ENCODE measurements at regions not wholly inside any gene's neighbourhood (a gene's known extent, or its start where the extent isn't known, plus 50 kb on each side); places are given as distances from the start of the nearest gene placed in this dataset.

- no peak for FAIRE-seq
Measured at GRCh38 chr12:34348064-34348463, 325.8 kb downstream of the ALG10 start.

- no peak for FAIRE-seq
Measured at GRCh38 chr12:34348836-34349672, 326.8 kb downstream of the ALG10 start.

- no peak for FAIRE-seq
Measured at GRCh38 chr12:34349673-34349961, 327.3 kb downstream of the ALG10 start.

DNA sequence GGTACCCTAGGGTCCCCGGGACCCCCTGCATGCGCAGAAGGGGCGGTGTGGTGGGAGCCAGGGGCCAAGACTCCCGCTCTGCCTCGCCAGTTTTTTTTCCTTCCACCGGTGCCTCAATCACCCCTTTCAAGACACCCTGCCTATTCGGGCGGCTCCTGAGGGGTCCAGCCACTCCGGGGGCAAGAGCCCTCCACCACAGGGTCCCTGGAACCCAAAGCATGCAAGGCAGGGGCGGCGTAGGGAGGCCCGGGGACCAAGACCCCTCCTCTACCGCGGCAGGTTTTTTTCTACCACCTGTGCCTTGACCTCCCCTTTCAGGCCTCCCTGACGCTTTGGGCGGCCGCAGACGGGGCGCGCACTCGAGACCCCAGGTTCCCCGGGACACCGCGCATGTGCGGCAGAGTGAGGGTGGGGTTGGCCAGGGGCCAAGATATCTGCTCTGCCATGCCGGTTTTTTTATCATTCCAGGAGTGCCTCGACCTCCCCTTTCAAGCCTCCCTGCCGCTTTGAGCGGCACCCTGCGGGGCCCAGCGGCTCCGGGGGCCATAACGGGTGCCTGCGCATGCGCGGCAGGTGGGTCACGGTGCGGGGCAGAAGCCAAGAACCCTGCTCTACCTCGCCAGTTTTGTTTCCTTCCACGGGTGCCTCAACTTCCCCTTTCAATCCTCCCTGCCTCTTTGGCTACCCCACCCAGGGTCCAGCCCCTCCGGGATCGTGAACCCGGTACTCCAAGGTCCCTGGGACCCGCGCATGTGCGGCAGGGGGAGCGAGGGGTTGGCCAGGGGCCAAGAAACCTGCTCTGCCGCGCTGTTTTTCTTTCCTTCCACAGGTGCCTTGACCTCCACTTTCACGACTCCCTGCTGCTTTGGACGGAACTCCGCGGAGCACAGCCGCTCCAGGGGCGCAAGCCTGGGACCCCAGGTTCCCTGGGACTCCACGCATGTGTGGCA lies 328.1 kb downstream of the ALG10 start:
- no peak for FAIRE-seq

GRCh38 chr12:34352098-34352497 lies 329.8 kb downstream of the ALG10 start:
- FAIRE-seq, result no peak

- no peak for FAIRE-seq
Measured at GRCh38 chr12:34354239-34355200, 332.2 kb downstream of the ALG10 start.

GRCh38 chr12:34356233-34356987 lies 334.1 kb downstream of the ALG10 start:
- no peak for FAIRE-seq

- no peak for FAIRE-seq
Measured at GRCh38 chr12:34357791-34358190, 335.5 kb downstream of the ALG10 start.

- FAIRE-seq, result no peak
Measured at GRCh38 chr12:34358198-34358597, 335.9 kb downstream of the ALG10 start.

DNA sequence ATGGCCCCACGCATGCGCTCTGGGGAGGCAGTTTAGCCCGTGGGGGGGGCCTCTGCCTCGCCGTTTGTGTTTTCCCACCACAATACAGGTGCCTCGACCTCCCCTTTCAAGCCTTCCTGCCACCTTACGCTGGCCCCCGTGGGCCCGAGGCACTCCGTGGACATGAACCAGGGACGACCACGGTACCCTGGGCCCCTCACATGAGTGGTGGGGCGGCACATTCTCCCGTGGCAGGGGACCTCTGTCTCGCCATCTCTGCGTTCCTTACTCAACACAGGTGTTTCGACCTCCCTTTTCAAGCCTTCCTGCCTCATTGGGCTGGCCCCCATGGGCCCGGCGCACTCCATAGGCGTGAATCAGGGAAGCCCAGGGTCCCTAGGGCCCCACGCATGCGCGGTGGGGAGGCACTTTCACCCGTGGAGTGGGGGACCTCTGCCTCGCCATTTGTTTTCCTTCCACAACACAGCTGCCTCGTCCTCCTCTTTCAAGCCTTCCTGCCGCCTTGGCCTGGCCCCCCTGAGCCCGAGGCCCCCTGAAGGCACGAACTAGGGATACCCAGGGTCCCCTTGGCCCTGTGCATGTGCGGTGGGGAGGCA lies 339.5 kb downstream of the ALG10 start:
- no peak for FAIRE-seq

- FAIRE-seq, result no peak
Measured at GRCh38 chr12:34363050-34363673, 340.9 kb downstream of the ALG10 start.

DNA sequence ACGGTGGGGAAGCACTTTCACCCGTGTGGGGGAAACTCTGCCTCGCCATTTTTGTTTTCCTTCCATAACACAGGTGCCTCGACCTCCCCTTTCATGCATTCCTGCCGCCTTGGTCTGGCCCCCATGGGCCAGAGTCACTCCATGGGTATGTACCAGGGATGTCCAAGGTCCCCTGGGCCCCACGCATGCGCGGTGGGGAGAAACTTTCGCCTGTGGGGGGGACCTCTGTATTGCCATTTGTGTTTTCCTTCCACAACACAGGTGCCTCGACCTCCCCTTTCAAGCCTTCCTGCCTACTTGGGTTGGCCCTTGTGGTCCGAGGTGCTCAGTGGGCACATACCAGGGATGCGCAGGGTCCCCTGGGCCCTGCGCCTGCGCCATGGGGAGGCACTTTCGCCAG lies 345.8 kb downstream of the ALG10 start:
- FAIRE-seq, result no peak

GRCh38 chr12:34371050-34371449 lies 348.8 kb downstream of the ALG10 start:
- FAIRE-seq, result no peak

DNA sequence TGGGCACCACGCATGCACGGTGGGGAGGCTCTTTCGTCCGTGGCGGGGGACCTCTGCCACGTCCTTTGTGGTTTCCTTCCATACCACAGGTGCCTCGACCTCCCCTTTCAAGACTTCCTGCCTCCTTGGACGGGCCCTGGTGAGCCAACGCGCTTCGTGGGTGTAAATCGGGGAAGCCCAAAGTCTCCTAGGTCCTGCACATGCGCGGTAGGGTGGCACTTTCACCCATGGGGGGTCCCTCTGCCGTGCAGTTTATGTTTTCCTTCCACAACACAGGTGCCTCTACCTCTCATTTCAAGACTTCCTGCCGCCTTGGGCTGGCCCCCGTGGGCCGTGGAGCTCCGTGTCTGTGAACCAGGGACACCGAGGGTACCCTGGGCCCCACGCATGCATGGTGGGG lies 349.7 kb downstream of the ALG10 start:
- FAIRE-seq, result no peak

DNA sequence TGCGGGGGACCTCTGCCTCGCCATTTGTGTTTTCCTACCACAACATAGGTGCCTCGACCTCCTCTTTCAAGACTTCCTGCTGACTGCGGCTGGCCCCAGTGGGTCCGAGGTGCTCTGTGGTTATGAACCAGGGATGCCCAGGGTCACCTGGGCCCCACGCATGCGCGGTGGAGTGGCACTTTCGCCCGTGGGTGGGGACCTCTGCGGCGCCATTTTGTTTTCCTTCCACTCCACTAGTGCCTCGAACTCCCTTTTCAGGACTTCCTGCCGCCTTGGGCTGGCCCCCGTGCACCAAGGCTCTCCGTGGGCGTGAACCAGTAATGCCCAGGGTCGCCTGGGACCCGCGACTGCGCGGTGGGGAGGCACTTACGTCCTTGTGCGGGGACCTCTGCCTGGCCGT lies 351.6 kb downstream of the ALG10 start:
- FAIRE-seq, result no peak

DNA sequence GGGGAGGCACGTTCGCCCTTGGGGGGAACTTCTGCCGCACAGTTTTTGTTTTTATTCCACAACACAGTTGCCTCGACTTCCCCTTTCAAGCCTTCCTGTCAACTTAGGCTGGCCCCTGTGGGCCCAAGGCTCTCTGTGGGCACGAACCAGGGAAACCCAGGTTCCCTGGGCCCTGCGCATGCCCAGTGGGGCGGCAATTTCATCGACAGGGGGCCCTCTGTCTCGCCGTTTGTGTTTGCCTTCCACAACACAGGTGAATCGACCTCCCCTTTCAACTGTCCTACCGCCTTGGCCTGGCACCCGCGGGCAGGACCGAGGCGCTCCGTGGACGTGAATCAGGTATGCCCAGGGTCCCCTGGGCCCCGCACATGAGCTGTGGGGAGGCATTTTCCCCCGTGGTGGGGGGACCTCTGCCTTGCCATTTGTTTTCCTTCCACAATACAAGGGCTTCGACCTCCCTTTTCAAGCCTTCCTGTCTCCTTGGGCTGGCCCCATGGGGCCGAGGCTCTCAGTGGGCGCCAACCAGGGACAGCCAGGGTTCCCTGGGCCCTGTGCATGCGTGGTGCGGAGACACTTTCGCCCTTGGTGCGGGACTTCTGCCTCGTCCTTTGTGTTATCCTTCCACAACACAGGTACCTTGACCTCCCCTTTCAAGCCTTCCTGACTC lies 354.0 kb downstream of the ALG10 start:
- no peak for FAIRE-seq

DNA sequence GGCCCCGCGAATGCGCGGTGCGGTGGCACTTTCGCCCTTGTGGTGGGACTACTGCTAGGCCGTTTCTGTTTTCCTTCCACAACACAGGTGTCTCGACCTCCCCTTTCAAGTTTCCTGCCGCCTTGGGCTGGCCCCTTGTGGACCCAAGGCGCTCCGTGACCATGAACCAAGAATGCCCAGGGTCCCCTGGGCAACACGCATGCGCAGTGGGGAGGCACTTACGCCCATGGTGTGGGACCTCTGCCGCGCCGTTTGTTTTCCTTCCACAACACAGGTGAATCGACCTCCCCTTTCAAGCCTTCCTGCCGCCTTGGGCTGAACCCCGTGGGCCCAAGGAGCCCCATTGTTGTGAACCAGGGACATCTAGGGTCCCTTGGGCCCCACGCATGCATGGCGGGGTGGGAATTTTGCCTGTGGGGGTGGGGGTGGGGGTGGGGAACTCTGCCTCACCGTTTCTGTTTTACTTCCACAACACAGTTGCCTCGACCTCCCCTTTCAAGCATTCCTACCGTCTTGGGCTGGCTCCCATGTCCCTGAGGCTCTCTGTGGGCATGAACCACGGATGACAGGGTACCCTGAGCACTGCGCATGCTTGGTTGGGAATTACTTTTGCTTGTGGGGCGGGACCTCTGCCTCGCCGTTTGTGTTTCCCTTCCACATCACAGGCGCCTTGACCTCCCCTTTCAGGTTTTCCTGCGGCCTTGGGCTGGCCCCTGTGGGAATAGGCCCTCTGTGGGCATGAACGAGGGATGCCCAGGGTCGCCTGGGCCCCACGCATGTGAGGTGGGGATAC lies 355.1 kb downstream of the ALG10 start:
- FAIRE-seq, result no peak

DNA sequence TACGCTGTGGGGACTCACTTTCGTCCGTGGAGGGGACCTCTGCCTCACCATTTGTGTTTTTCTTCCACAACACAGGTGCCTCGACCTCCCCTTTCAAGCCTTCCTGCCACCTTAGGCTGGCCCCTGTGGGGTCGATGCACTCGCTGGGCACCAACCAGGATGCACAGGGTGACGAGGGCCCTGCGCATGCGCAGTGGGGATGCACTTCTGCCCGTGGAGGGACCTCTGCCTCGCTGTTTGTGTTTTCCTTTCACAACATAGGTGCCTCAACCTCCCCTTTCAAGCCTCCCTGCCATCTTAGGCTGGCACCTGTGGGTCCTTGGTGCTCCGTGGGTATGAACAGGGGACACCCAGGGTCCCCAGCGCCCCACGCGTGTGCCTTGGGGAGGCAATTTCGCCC lies 356.8 kb downstream of the ALG10 start:
- no peak for FAIRE-seq

DNA sequence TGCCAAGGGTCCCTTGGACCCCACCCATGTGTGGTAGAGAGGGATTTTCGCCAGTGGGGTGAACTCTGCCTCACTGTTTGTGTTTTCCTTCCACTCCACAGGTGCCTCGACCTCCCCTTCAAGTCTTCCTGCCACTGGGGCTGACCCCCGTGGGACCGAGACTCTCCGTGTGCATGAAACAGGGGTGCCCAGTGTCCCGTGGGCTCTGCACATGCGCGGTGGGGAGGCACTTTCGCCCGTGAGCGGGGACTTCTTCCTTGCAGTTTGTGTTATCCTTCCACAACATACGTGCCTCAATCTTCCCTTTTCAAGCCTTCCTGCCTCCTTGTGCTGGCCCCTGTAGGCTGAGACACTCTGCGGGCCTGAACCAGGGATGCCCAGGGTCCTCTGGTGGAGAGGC lies 362.4 kb downstream of the ALG10 start:
- FAIRE-seq, result no peak

GRCh38 chr12:34386016-34386415 lies 363.7 kb downstream of the ALG10 start:
- FAIRE-seq, result no peak

Measured in G401.6 (cell line).